Neural crest cell (in vitro differentiated cells): ENCODE measurements at regions not wholly inside any gene's neighbourhood (a gene's known extent, or its start where the extent isn't known, plus 50 kb on each side); places are given as distances from the start of the nearest gene placed in this dataset.

Source experiments
- DNase-seq: peaks from one replicate; pipeline ENCODE4 v3.0.0; 2021; ENCODE audit warnings: low read depth, mixed read lengths, low spot score
- H3K27ac Mint-ChIP-seq: one replicate; pipeline ENCODE4 v1.8.0; 2021; ENCODE audit warnings: mild to moderate bottlenecking, mixed read lengths; ENCODE audit not compliant: unreplicated experiment
- H3K27me3 Mint-ChIP-seq: 2 replicates; pipeline ENCODE4 v1.8.0; 2021; ENCODE audit warnings: low read depth, mild to moderate bottlenecking, mixed read lengths
- H3K36me3 Mint-ChIP-seq: 2 replicates; pipeline ENCODE4 v1.8.0; 2021; ENCODE audit warnings: low read depth, mild to moderate bottlenecking, mixed read lengths
- H3K4me1 Mint-ChIP-seq: 2 replicates; pipeline ENCODE4 v1.8.0; 2021; ENCODE audit warnings: mixed read lengths
- H3K4me3 Mint-ChIP-seq: one replicate; pipeline ENCODE4 v1.8.0; 2021; ENCODE audit warnings: mild to moderate bottlenecking, mixed read lengths
- H3K9me3 Mint-ChIP-seq: 2 replicates; pipeline ENCODE4 v1.8.0; 2021; ENCODE audit warnings: mixed read lengths
- CTCF ChIP-seq: fragments of 200-600 bp; sonication (generic); conservative IDR thresholded peaks from 2 replicates; pipeline ENCODE4 v1.5.0; 2021; ENCODE audit warnings: antibody characterized with exemption, mild to moderate bottlenecking

- Mint-ChIP-seq H3K4me1 (no peaks in the 10 kb centered on the region), H3K36me3 (peaks cover 4% of the 10 kb centered on the region)
- TF ChIP-seq CTCF: no peak
Measured at GRCh38 chr3:59460068-59460467, 410.2 kb upstream of the CFAP20DC start.

GRCh38 chr3:59456852-59457485, 407.1 kb upstream of the CFAP20DC start:
- peaks cover 3% of the 10 kb centered on the region for H3K9me3 Mint-ChIP-seq
- TF ChIP-seq CTCF: no peak
- no peak for DNase-seq
- H3K27me3 Mint-ChIP-seq: no peaks in the 10 kb centered on the region
- no peaks in the 10 kb centered on the region for H3K4me1 Mint-ChIP-seq
- no peak overlapping the region for H3K27ac Mint-ChIP-seq
- H3K4me3 Mint-ChIP-seq: no peak overlapping the region
- H3K36me3 Mint-ChIP-seq: peaks cover 4% of the 10 kb centered on the region

More at GRCh38 chr3:59460068-59460467, 410.2 kb upstream of the CFAP20DC start:
- no peak for DNase-seq
- no peaks in the 10 kb centered on the region for H3K27me3 Mint-ChIP-seq
- peaks cover 3% of the 10 kb centered on the region for H3K9me3 Mint-ChIP-seq
- no peak overlapping the region for H3K4me3 Mint-ChIP-seq
- no peak overlapping the region for H3K27ac Mint-ChIP-seq

GRCh38 chr3:59451800-59452746, 402.2 kb upstream of the CFAP20DC start:
- Mint-ChIP-seq H3K27ac (no peak overlapping the region), H3K4me1 (peaks cover 9% of the 10 kb centered on the region), H3K4me3 (no peak overlapping the region), H3K27me3 (no peaks in the 10 kb centered on the region), H3K36me3 (no peaks in the 10 kb centered on the region), H3K9me3 (no peaks in the 10 kb centered on the region)
- no peak for TF ChIP-seq CTCF
- DNase-seq: no peak

- no peak for DNase-seq
- Mint-ChIP-seq H3K4me1 (peaks cover 9% of the 10 kb centered on the region), H3K27me3 (no peaks in the 10 kb centered on the region), H3K9me3 (no peaks in the 10 kb centered on the region), H3K36me3 (no peaks in the 10 kb centered on the region), H3K27ac (no peak overlapping the region), H3K4me3 (no peak overlapping the region)
- TF ChIP-seq CTCF: no peak
Measured at GRCh38 chr3:59450946-59451763, 401.3 kb upstream of the CFAP20DC start.

GRCh38 chr3:59450437-59450836, 400.6 kb upstream of the CFAP20DC start:
- no peaks in the 10 kb centered on the region for H3K27me3 Mint-ChIP-seq
- no peaks in the 10 kb centered on the region for H3K9me3 Mint-ChIP-seq
- no peak overlapping the region for H3K4me3 Mint-ChIP-seq
- no peaks in the 10 kb centered on the region for H3K36me3 Mint-ChIP-seq
- DNase-seq: no peak
- no peak for TF ChIP-seq CTCF
- H3K4me1 Mint-ChIP-seq: peaks cover 9% of the 10 kb centered on the region
- no peak overlapping the region for H3K27ac Mint-ChIP-seq
